Stimulated activated CD4-positive, alpha-beta T cell treated with anti-CD3 and anti-CD28 coated beads, Interleukin-4, amount 100 ng/mL, for 1 hour (primary cell): ENCODE measurements at regions not wholly inside any gene's neighbourhood (a gene's known extent, or its start where the extent isn't known, plus 50 kb on each side); places are given as distances from the start of the nearest gene placed in this dataset.
"Not testable (repeated sequence)": the region's sequence is repeated elsewhere in the genome, so short reads cannot be mapped to it uniquely, and the experiment has no call there.

Experiments used
- DNase-seq: peaks from one replicate; pipeline ENCODE4 v3.0.0-alpha.2; 2020

GRCh38 chr20:57995381-57995977, 233.0 kb downstream of the ANKRD60 start:
- no peak for DNase-seq

DNA sequence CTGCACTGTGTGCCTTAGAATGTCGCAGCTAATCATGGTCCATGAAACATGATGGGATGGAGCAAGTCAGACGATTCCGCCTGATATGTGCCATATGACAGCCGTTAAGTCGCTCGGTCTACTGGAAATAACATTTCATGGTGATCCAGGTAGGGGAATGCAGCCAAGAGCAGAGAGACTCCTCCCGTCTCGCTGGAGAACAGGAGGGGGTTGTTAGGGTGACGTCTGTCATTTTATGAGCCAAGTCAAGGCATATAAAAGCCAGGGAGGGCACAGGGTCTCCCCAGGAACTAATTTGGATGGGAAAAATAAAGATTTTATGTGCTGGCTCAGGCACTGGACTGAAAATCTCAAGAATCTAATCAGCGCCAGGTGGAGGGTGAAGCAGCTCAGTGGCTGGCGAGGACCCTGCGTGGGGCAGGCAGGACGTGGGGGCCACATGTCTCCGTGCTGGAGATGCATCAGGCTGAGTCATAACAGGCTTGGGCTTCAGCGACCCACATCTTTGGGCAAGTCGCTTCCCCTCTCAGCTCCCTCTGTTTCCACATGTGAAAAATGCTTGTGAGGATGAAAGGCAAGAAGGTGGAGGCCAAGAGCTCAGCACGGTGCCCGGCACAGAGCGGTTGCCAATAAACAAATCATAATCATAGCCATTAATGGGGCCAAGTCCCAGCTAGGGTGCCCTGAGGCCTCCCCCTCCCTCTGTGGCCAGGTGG, 234.6 kb downstream of the ANKRD60 start:
- DNase-seq, result no peak

DNA sequence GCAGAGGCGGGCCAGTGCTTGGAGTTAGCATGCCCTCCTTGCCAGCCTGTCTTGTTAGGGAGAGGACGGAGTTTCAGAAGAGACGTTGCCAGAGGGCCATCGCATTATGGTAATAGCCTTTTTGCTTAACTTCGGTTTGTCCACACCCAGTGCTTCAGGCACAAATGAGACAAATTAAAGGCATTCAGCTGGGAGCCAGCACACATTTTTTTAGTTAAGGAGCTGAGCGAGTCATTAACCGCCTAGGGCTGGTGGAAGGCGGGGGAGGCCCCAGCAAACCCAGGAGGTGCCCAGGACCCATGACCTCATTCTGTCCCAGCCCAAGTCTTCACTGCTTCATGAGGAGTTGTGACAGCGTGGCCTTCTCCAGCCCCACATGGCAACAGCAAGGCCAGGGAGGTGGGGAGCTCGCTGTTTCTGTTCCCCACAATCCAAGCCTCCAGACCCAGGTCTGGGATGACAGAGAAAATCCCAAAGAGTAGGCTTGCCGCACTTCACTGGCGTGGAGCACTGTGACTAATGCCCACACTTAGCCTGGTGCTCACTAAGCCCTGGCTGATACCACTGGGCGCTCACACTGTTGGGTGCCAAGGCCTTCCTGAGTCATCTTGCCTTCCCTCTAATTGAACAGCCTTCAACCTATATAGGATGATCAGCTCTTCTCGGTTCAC, 237.1 kb downstream of the ANKRD60 start:
- no peak for DNase-seq

DNA sequence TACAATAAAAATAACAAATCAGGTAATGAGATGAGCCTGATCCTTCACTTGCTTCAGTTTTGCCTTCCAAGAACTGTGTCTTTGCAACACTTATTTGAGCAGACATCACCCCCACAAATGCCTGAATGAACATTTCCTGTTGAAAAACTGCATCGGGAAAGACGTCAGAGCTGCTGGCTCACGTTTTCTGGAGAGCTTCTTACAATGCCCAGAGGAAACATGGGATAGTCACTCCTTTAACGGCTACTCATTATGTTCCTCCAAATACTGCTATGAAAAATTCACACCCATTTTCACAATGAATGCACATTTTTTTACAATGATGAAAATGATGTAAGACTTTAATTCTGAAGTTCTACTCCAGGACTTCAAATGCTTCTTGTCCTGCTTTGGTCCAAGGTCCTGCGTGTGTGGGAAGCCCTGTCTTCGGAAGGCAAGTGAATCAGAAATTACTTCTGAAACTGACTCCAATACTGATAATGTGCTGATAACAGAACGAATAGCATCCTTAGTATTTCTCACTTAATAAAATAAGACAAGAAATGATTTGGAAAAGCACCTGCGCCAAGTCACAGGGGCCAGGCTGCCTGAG, 238.0 kb downstream of the ANKRD60 start:
- DNase-seq, result no peak

DNA sequence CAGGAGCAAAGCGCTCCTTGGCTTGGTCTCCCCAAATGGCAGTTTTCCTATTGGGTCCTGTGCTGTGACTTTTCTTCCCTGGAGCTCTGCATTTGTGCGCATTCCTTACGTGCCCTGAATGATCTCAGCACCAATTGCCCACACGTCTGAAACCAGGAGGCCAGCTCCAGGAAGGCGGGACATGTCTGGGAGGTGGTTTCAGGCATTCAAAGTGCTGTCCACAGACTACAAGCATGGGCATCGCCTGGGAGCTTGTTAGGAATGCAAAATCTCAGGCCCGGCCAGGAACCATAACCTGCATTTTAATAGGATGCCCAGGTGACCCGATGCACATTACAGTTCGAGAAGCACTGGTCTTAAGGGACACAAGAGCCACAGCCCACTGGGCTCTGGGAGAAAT, 239.6 kb downstream of the ANKRD60 start:
- DNase-seq, result no peak

- DNase-seq, result no peak
These were observed 240.0 kb downstream of the ANKRD60 start for GRCh38 chr20:57988422-57988821.

DNA sequence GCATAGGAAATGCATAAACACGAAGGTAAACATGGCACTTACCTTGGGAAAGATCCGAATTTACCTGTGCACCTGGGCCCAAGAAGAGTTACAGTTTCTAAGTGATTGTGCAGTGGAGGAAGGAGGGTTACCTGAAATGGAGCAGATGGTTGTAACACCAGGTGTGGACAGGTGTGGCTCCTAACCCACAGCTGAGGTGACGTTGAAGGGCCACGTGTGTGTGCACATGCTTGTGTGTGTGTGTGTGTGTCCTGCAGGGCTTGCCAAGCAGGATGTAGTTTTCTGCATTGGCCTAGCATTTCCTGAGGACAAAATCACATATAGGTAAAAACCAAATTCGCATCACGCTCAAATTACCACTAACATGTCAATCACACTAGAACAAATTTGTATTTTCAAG, 240.8 kb downstream of the ANKRD60 start:
- DNase-seq, result no peak

- DNase-seq, result no peak
These were observed 241.8 kb downstream of the ANKRD60 start for GRCh38 chr20:57986666-57987065.

GRCh38 chr20:57985278-57985677, 243.2 kb downstream of the ANKRD60 start:
- no peak for DNase-seq

DNA sequence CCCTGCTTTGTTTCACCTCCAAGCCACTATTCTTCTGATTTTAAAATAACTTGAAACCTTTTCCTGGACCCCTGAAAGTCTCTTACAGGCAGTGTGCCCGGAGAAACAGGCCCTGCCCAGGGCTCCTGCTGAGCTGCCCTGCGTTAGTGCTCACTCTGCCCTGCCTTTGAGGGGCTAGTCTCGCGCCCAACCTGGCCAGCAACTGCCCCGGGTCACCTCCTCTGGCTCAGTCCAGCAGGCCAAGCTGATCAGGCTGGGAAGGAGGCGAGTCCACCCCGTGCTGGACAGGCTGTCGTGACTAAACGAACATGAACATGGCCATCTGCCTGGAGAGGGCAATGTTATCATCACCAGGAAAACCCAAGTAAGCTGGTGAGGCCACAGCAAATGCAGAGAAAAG, 245.4 kb downstream of the ANKRD60 start:
- DNase-seq, result no peak

GRCh38 chr20:57980506-57980905, 247.9 kb downstream of the ANKRD60 start:
- no peak for DNase-seq

DNA sequence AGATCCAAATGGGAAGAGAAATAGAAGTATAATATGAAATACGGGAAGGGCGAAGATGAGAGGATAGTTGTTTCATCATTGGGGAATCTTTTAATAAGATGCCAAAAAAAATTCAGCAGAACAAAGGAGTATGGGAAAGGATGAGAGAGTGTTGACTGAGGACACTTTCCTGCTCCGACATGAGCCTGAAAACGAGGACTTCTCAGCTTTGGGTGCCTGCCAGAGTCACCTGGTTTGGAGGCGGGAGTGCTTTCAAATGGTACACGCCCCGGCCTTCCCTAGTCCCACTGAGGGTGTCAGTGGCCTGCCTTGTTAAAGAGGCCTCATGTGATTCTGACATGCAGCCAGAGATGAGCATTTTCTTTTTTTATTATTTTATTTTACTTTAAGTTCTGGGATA, 250.9 kb downstream of the ANKRD60 start:
- DNase-seq, result no peak

DNA sequence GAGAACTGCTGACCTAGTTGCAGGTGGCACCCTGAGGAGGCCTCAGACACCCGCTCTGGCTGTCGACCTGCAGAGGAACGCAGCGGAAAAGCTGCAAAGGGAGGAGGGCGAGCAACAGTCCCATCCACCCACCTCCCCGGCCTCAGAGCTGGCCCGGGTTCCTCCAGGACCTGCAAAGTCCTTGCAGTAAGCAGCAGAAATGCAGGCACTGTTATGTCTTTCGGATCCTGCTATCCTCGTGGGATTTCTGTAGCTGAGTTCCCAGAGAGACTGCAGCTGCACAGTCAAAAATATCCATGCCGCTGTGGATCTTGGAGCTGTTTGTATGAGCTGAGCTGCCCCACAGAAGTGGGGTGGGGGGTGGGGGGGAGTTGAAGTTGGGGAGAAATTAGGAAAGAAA, 251.3 kb downstream of the ANKRD60 start:
- DNase-seq, result no peak

GRCh38 chr20:57974863-57975262, 253.6 kb downstream of the ANKRD60 start:
- no peak for DNase-seq

GRCh38 chr20:57973886-57974285, 254.6 kb downstream of the ANKRD60 start:
- no peak for DNase-seq

DNA sequence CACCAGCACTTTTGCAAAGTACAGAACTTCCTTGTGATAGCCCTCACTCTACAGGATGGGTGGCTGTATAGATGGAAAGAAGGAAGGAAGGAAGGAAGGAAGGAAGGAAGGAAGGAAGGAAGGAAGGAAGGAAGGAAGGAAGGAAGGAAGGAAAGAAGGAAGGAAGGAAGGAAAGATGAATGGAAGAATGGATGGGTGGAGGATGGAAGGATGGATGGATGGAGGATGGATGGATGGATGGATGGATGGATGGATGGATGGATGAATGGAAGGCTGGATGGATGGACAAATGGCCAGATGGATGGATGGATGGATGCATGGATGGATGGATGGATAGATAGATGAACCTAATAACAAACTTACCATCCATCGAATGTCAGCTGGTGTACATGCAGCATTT, 256.9 kb downstream of the ANKRD60 start:
- DNase-seq, result not testable (repeated sequence)

- no peak for DNase-seq
These were observed 257.6 kb downstream of the ANKRD60 start for GRCh38 chr20:57970856-57971255.

DNA sequence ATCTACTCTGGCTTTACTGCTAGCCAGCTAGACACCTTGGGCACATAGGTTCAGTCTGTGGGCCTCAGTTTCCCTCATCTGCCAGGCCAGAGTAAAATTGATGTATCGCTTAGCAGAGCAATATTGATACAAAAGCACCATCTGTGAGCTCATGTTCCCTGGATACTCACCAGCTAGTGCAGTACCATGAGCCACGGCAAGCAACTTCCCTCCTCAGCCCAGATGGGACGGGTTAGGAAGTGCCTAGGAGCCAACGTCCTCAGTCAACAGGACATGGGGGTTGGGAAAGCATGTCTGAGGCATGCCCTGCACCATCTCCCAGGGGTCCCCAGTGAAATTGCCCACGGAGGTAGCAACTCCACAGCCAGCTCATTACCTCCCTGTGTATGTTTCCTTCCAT, 258.3 kb downstream of the ANKRD60 start:
- no peak for DNase-seq

- no peak for DNase-seq
These were observed 258.3 kb upstream of the PMEPA1 start for GRCh38 chr20:57968120-57968519.

DNA sequence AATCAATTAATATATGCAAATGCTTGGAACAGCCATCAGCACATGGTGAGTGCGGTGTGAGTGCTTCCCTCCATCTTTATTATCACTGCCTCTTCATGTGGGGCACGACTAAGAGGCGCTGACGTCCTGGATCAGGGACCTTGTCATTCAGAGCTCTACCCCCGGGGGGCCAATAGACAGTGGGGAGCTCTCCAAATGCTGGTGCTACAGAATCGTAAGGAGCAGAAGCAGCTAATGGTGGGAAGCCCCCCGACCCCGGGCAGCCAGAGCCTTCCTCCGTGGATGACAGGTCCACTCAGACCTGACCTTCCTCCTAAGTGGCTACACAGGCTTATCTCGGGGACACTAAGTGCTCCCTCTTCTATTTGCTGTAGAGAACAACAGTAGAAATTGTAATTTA, 257.5 kb upstream of the PMEPA1 start:
- DNase-seq, result no peak

DNA sequence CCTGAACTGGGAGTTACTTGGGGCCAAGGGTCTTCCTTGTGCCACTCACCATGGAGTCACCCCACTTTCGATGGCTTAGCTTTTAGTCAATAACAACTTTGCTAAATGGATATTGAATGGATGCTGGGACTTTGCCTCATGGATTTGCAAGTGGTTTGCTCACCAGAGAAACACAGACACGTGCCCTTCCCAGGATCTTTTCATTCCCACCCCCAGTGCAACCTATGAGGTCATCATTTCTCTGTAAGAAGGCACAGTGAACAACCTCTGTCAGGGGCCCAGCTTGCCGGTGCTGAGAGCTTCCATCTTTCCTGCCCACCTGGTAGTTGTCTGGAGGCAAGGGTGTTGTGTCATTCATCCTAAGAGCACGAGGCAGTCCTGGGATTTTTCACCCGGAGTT, 256.8 kb upstream of the PMEPA1 start:
- DNase-seq, result no peak

GRCh38 chr20:57965441-57965840, 255.6 kb upstream of the PMEPA1 start:
- DNase-seq, result no peak

- DNase-seq, result no peak
These were observed 254.4 kb upstream of the PMEPA1 start for GRCh38 chr20:57964011-57964862.
